ENCODE measurements at regions not wholly inside any gene's neighbourhood (a gene's known extent, or its start where the extent isn't known, plus 50 kb on each side); places are given as distances from the start of the nearest gene placed in this dataset.

DNA sequence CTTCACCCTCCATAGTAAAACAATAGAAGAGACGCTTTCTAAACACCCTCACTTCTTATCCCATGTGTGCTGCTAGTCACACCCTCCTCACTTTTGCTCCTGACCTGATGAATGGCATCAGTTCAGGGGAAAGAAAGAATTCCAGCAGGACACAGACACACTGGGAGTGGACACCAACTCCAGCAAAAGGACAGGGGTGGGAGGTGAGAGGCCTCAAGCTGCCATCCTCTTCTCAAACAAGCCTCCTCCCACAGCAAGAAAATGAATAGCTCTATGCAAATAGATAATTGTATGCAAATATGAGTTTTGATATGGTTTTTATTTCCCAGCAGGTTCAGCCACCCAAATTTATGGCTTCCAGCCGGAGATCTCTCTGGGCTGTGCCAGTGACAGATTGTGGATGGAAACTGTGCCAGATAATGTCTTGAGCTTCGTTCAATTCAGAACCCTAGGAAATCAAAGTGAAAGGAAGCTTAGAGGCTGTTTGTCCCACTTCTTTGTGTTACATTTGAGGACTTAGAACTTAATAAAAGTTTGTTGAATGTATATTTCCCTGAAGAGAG lies 209.3 kb upstream of the PPP2R3A start:
- Histone ChIP-seq H3K36me3 (ENCODE audit: low read depth) (no peaks in the 10 kb centered on the region), H3K4me3 (no peak overlapping the region), H3K4me1 (ENCODE audit: low read depth) (no peaks in the 10 kb centered on the region), H3K9me3 (no peaks in the 10 kb centered on the region)
- no peak for DNase-seq
- intact Hi-C loops (cut with DNase I, micrococcal nuclease) = no loop called here
- TF ChIP-seq, protein P1, sequence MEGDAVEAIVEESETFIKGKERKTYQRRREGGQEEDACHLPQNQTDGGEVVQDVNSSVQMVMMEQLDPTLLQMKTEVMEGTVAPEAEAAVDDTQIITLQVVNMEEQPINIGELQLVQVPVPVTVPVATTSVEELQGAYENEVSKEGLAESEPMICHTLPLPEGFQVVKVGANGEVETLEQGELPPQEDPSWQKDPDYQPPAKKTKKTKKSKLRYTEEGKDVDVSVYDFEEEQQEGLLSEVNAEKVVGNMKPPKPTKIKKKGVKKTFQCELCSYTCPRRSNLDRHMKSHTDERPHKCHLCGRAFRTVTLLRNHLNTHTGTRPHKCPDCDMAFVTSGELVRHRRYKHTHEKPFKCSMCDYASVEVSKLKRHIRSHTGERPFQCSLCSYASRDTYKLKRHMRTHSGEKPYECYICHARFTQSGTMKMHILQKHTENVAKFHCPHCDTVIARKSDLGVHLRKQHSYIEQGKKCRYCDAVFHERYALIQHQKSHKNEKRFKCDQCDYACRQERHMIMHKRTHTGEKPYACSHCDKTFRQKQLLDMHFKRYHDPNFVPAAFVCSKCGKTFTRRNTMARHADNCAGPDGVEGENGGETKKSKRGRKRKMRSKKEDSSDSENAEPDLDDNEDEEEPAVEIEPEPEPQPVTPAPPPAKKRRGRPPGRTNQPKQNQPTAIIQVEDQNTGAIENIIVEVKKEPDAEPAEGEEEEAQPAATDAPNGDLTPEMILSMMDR (IDR thresholded peaks at IDR 0.05) = no peak
- no peak for ATAC-seq

DNA sequence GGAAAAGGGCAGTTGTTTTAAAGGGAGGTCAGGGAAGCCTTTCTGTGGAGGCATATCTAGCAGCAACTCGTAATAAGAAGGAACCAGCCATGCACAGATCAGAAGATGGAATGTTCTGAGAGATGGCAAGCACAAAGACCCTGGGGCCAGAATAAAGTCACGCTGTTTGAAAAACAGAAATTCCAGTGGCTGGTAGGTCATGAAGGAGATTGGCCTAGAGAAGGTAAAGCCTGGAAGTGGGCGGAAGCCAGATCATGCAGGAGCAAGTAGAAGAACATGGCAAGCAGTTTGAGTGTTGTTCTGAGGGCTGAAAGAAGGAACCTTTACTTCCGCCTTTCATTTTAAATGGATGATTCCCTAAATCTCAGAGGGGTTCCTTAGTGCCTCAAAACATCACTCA lies 208.1 kb upstream of the PPP2R3A start:
- H3K9me3 ChIP-seq = no peaks in the 10 kb centered on the region
- DNase-seq (no peak), ATAC-seq (no peak)
- TF ChIP-seq, protein P1 (IDR thresholded peaks at IDR 0.05) = no peak
- H3K4me1 ChIP-seq (ENCODE audit: low read depth) = no peaks in the 10 kb centered on the region
- H3K4me3 ChIP-seq = no peak overlapping the region
- H3K36me3 ChIP-seq (ENCODE audit: low read depth) = no peaks in the 10 kb centered on the region
- intact Hi-C loops (cut with DNase I, micrococcal nuclease) = no loop called here

GRCh38 chr3:135758961-135759360 lies 206.6 kb upstream of the PPP2R3A start:
- DNase-seq = no peak
- ATAC-seq = no peak
- intact Hi-C loops (cut with DNase I, micrococcal nuclease) = no loop called here

DNA sequence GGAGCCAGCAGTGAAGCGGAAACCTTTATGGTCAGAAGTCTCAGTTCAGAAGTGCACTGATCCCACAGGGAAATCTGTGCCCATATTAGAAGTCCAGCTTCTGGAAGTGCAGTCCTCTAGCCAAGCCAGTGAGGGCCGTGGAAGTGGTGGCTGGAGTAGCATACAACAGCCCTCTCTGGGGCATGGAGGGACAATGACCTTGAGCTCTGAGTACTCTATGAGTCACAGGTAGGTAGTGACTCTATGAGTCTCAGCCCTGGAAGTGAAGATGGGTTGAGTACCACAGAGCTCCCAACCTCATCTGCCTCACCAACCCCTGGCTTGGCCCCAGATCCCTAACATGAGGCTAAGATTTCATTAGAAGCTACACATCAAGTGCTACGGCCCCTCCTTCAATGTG lies 205.9 kb upstream of the PPP2R3A start:
- TF ChIP-seq, protein P1 (IDR thresholded peaks at IDR 0.05) = no peak
- Histone ChIP-seq H3K9me3 (no peaks in the 10 kb centered on the region), H3K4me3 (no peak overlapping the region), H3K4me1 (ENCODE audit: low read depth) (no peaks in the 10 kb centered on the region), H3K36me3 (ENCODE audit: low read depth) (no peaks in the 10 kb centered on the region)
- intact Hi-C loops (cut with DNase I, micrococcal nuclease) = no loop called here
- DNase-seq (no peak), ATAC-seq (no peak)

More at GRCh38 chr3:135758961-135759360, 206.6 kb upstream of the PPP2R3A start:
- H3K4me3 ChIP-seq = no peak overlapping the region
- TF ChIP-seq, protein P1 (IDR thresholded peaks at IDR 0.05) = no peak
- H3K4me1 ChIP-seq (ENCODE audit: low read depth) = no peaks in the 10 kb centered on the region
- no peaks in the 10 kb centered on the region for H3K9me3 ChIP-seq
- no peaks in the 10 kb centered on the region for H3K36me3 ChIP-seq (ENCODE audit: low read depth)

DNA sequence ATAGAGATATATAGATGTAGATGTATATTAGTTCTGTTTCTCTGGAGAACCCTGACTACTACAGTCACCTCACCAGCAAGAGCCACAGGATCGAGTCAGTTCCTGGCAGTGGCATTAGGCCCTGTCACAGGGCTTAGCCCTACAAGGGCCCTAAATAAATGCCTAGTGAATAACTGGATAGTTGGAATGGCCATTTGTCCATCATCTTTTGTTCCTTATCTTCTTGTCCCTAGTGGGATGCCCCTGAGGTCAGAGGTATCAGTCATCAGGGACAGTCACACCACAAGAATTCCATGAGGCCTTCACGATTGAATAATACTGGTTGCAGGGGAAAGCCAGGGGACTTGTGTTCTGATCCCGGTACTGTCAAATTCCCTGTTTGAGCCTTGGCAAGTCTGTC lies 204.9 kb upstream of the PPP2R3A start:
- intact Hi-C loops (cut with DNase I, micrococcal nuclease) = no loop called here
- H3K4me1 ChIP-seq (ENCODE audit: low read depth) = no peaks in the 10 kb centered on the region
- TF ChIP-seq, protein P1 (IDR thresholded peaks at IDR 0.05) = no peak
- no peak for ATAC-seq
- no peaks in the 10 kb centered on the region for H3K36me3 ChIP-seq (ENCODE audit: low read depth)
- no peaks in the 10 kb centered on the region for H3K9me3 ChIP-seq
- no peak for DNase-seq
- H3K4me3 ChIP-seq = no peak overlapping the region

Measured in mucosa of descending colon (tissue), 3 donors.